ENCODE measurements at regions not wholly inside any gene's neighbourhood (a gene's known extent, or its start where the extent isn't known, plus 50 kb on each side); places are given as distances from the start of the nearest gene placed in this dataset.

- TF ChIP-seq CREB5 (CRISPR knock-in tag; IDR thresholded peaks at IDR 0.05) (no peak), VEZF1 (CRISPR knock-in tag; IDR thresholded peaks at IDR 0.05) (no peak), JUNB (CRISPR knock-in tag; conservative IDR thresholded peaks at IDR 0.05) (no peak), MED1 (CRISPR knock-in tag; IDR thresholded peaks at IDR 0.05; ENCODE audit: borderline replicate concordance) (no peak), NCOA6 (IDR thresholded peaks at IDR 0.05) (no peak), MAFK (IDR thresholded peaks at IDR 0.05; ENCODE audit: low read length) (no peak)
Measured at GRCh38 chr12:71335963-71336257, 103.7 kb upstream of the LGR5 start (continued).

GRCh38 chr12:71335151-71335962 lies 104.2 kb upstream of the LGR5 start:
- no peak for ATAC-seq
- Histone ChIP-seq H4K20me1 (replicated peaks; ENCODE audit: control insufficient read depth, insufficient read depth, low read length) (no peaks in the 10 kb centered on the region), H3K4me3 (no peak overlapping the region), H2AFZ (ENCODE audit: low read depth, low read length) (no peak overlapping the region), H3K9ac (ENCODE audit: insufficient read depth in 1 of 2, low read depth in 2 of 2, low read length in 2 of 2) (no peak overlapping the region), H3K36me3 (ENCODE audit: control insufficient read depth, insufficient read depth, low read length) (no peaks in the 10 kb centered on the region), H3K79me2 (ENCODE audit: control insufficient read depth, insufficient read depth, low read length) (no peaks in the 10 kb centered on the region), H3K9me1 (ENCODE audit: control insufficient read depth, insufficient read depth, low read length) (no peaks in the 10 kb centered on the region), H3K9me3 (replicated peaks; ENCODE audit: control insufficient read depth, insufficient read depth, low read depth, low read length) (no peaks in the 10 kb centered on the region), H3K4me1 (replicated peaks in 1 of 2; ENCODE audit: control insufficient read depth in 2 of 2, insufficient read depth in 2 of 2, low read length in 2 of 2) (no peaks in the 10 kb centered on the region), H3K4me2 (ENCODE audit: insufficient read depth, low read length) (no peak overlapping the region), H3K27ac (ENCODE audit: extremely low read depth, low read depth, low read length) (no peak overlapping the region), H3K27me3 (ENCODE audit: control insufficient read depth in 2 of 2, insufficient read depth in 2 of 2, low read length in 2 of 2) (no peaks in the 10 kb centered on the region)
- BruUV-seq (replicated peaks) = no TSS peak
- DNase-seq (ENCODE audit: extremely low read depth in 1 of 4, low spot score in 3 of 4) = no peak
- POLR2A ChIA-PET = interaction anchor here (2.0 kb wide), 1 partner anchor 13 kb away, joined by 4 read pairs; no protein-coding TSS in a partner anchor
- no peak for FAIRE-seq
- 74% methylated on average over 4 of the region's 4 CpGs for WGBS (ENCODE audit: insufficient coverage, low coverage, missing lambda C conversion rate)
- intact Hi-C loops (cut with micrococcal nuclease) = no loop called here
- CTCF ChIA-PET (ENCODE audit: low intra/inter-chr PET ratio) = no interaction called here
- in situ Hi-C loops (cut with MboI) = no loop called here
- TF ChIP-seq SRF (CRISPR knock-in tag; IDR thresholded peaks at IDR 0.05) (no peak), STAT6 (CRISPR knock-in tag; IDR thresholded peaks at IDR 0.05) (no peak), MECOM (CRISPR knock-in tag; IDR thresholded peaks at IDR 0.05) (no peak), HCFC1 (IDR thresholded peaks at IDR 0.05; ENCODE audit: low read depth, low read length) (no peak), PHB2 (IDR thresholded peaks at IDR 0.05; ENCODE audit: low read depth) (no peak), ZNF785 (CRISPR knock-in tag; IDR thresholded peaks at IDR 0.05) (no peak), ID3 (CRISPR knock-in tag; IDR thresholded peaks at IDR 0.05) (no peak), ID3 (tag; IDR thresholded peaks at IDR 0.05) (no peak)
